ENCODE measurements at regions not wholly inside any gene's neighbourhood (a gene's known extent, or its start where the extent isn't known, plus 50 kb on each side); places are given as distances from the start of the nearest gene placed in this dataset.

GRCh38 chr18:22543769-22544168 lies 126.1 kb upstream of the CTAGE1 start:
- no peak for DNase-seq (ENCODE audit: low read depth)

- DNase-seq (ENCODE audit: low read depth): no peak
Measured at GRCh38 chr18:22544626-22545025, 126.9 kb upstream of the CTAGE1 start.

GRCh38 chr18:22545066-22545760 lies 127.5 kb upstream of the CTAGE1 start:
- peak; percentile 29 for DNase-seq (ENCODE audit: low read depth)

GRCh38 chr18:22546905-22547570 lies 129.3 kb upstream of the CTAGE1 start:
- DNase-seq (ENCODE audit: low read depth): no peak

GRCh38 chr18:22547807-22548561 lies 130.3 kb upstream of the CTAGE1 start:
- no peak for DNase-seq (ENCODE audit: low read depth)

- DNase-seq (ENCODE audit: low read depth): no peak
Measured at GRCh38 chr18:22549260-22549937, 131.7 kb upstream of the CTAGE1 start.

- DNase-seq (ENCODE audit: low read depth): peak; percentile 65
Measured at GRCh38 chr18:22550366-22550765, 132.7 kb upstream of the CTAGE1 start.

- DNase-seq (ENCODE audit: low read depth): no peak
Measured at GRCh38 chr18:22550861-22551260, 133.1 kb upstream of the CTAGE1 start.

GRCh38 chr18:22551536-22552151 lies 133.9 kb upstream of the CTAGE1 start:
- peak; percentile 100 for DNase-seq (ENCODE audit: low read depth)

GRCh38 chr18:22552254-22552653 lies 134.5 kb upstream of the CTAGE1 start:
- DNase-seq (ENCODE audit: low read depth): peak; percentile 76

GRCh38 chr18:22552899-22553460 lies 135.3 kb upstream of the CTAGE1 start:
- no peak for DNase-seq (ENCODE audit: low read depth)

- DNase-seq (ENCODE audit: low read depth): peak; percentile 39
Measured at GRCh38 chr18:22556222-22557167, 138.8 kb upstream of the CTAGE1 start.

- DNase-seq (ENCODE audit: low read depth): peak; percentile 62
Measured at GRCh38 chr18:22557168-22557941, 139.6 kb upstream of the CTAGE1 start.

GRCh38 chr18:22558945-22559385 lies 141.2 kb upstream of the CTAGE1 start:
- peak; percentile 72 for DNase-seq (ENCODE audit: low read depth)

GRCh38 chr18:22559414-22560274 lies 141.9 kb upstream of the CTAGE1 start:
- DNase-seq (ENCODE audit: low read depth): peak; percentile 41

- no peak for DNase-seq (ENCODE audit: low read depth)
Measured at GRCh38 chr18:22560275-22560610, 142.5 kb upstream of the CTAGE1 start.

- DNase-seq (ENCODE audit: low read depth): no peak
Measured at GRCh38 chr18:22560797-22561196, 143.1 kb upstream of the CTAGE1 start.

GRCh38 chr18:22563164-22563583 lies 145.5 kb upstream of the CTAGE1 start:
- peak; percentile 88 for DNase-seq (ENCODE audit: low read depth)
